ENCODE measurements at regions not wholly inside any gene's neighbourhood (a gene's known extent, or its start where the extent isn't known, plus 50 kb on each side); places are given as distances from the start of the nearest gene placed in this dataset.
"Not testable (repeated sequence)": the region's sequence is repeated elsewhere in the genome, so short reads cannot be mapped to it uniquely, and the experiment has no call there.

- DNase-seq (no peak), ATAC-seq (no peak)
- intact Hi-C loops (cut with DNase I) = no loop called here
Measured at GRCh38 chr4:14167876-14168510, 540.5 kb upstream of the BOD1L1 start.

GRCh38 chr4:14168919-14169318 is 541.4 kb upstream of the BOD1L1 start:
- peak; percentile 42 for DNase-seq

DNA sequence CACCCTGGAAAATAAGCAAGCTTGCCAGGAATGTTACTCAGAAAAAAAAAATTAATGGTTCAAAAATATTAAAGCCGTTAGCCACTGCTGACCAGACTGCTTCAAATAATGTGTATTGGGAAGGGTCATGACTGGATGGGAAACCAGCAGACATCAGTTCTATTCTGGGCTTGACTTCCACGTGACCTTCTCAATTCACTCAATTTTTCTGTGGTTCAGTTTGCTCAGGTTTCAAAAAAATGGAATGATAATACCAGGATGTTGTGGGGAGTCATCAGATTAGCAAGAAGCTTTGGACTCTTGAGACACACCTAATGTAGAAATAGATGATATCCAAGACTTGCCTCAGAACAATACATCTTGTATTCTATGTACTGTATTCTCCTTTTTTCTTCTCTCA is 541.9 kb upstream of the BOD1L1 start:
- DNase-seq = no peak
- ATAC-seq = no peak
- intact Hi-C loops (cut with DNase I) = no loop called here

More at GRCh38 chr4:14168919-14169318, 541.4 kb upstream of the BOD1L1 start:
- intact Hi-C loops (cut with DNase I) = no loop called here
- peak; percentile 34 to 39 for ATAC-seq

- DNase-seq; intact Hi-C loops (cut with DNase I); ATAC-seq: not testable (repeated sequence)
Measured at GRCh38 chr4:14169940-14170339, 542.4 kb upstream of the BOD1L1 start.

- ATAC-seq (no peak), DNase-seq (no peak)
- intact Hi-C loops (cut with DNase I) = no loop called here
Measured at GRCh38 chr4:14176613-14177012, 549.1 kb upstream of the BOD1L1 start.

DNA sequence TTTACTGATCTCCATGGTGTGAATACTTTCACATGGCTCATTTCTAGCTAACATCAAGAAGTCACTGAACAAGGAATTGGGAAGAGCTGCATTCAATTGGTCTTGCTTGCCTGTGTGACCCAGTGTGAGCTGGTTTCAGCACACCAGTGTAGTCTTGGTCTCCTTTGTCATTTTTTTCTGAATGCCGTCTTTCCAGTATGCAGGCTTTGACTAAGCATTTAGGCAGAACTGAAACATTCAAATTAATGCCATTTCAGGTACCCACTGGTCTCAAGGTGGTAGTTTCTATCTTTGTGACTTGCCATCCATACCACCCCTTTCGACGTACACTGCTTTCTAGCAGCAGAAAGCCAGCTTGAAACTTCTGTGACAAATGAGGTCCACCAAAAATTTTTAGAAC is 550.5 kb upstream of the BOD1L1 start:
- DNase-seq (no peak), ATAC-seq (no peak)
- intact Hi-C loops (cut with DNase I) = no loop called here

DNA sequence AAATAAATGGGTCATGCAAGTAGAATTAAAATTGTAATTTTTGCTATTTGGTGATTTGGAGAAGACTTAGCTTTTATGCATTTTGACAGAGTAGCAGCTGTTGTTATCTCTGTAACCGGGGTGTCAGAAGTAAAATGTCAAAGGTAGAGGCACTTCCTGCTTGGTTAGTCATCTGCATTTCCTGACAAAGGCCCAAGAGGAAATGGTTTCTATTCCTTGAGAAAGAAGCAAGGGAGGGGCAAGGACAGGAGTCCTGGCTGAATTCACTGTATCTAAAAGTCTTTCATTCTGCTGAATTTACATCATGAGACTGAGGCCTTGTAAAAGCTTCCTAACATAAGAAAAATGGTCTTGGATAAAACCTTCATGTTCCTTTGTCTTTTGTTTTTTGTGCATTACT is 550.9 kb upstream of the BOD1L1 start:
- no peak for DNase-seq
- intact Hi-C loops (cut with DNase I) = no loop called here
- no peak for ATAC-seq

DNA sequence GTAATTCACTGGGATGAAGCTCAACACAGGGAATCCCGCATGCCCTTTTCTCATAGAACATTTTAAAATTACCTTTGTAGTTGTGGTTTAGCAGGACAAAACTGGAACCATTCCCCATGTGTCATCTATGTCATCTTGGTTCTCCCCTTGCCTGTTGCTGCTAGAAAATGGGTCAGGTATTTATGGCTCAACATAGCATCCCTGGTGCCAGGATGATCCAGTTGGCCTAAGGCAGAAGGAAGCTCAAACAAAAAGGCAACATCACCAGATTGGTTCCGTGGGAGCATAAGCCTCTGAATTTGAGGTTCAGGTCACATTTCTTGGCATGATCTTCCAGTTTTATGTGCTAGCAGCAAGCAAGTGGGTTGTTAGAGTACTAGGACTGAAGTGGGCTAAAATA is 552.6 kb upstream of the BOD1L1 start:
- intact Hi-C loops (cut with DNase I) = no loop called here
- no peak for ATAC-seq
- DNase-seq = no peak

GRCh38 chr4:14180983-14181601 is 553.6 kb upstream of the BOD1L1 start:
- no peak for ATAC-seq
- intact Hi-C loops (cut with DNase I) = no loop called here
- no peak for DNase-seq

DNA sequence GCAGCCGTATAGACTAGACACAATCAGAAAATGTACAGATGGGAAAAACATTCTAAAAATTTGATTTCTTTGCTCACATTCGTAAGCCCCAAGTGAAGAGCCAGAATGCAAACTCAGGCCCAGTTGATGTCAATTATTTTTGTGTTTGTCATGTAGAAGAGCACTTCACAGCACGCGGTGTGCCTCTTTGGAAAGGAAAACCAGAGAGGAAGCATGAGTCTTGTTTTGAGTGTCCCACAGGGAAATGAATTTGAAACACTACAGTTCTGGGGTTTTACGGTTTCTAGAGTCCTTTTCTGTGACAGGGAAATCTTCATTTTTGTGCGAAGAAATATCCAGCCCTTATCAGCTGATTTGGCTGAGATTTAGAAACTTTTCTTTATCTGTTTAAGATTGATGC is 554.6 kb upstream of the BOD1L1 start:
- intact Hi-C loops (cut with DNase I) = no loop called here
- ATAC-seq = no peak

GRCh38 chr4:14184265-14184664 is 556.7 kb upstream of the BOD1L1 start:
- no peak for DNase-seq
- peak; percentile 44 for ATAC-seq
- intact Hi-C loops (cut with DNase I) = no loop called here

More for the DNA sequence above, 554.6 kb upstream of the BOD1L1 start:
- no peak for DNase-seq

- DNase-seq (no peak), ATAC-seq (no peak)
- intact Hi-C loops (cut with DNase I) = no loop called here
Measured at GRCh38 chr4:14184767-14185166, 557.2 kb upstream of the BOD1L1 start.

DNA sequence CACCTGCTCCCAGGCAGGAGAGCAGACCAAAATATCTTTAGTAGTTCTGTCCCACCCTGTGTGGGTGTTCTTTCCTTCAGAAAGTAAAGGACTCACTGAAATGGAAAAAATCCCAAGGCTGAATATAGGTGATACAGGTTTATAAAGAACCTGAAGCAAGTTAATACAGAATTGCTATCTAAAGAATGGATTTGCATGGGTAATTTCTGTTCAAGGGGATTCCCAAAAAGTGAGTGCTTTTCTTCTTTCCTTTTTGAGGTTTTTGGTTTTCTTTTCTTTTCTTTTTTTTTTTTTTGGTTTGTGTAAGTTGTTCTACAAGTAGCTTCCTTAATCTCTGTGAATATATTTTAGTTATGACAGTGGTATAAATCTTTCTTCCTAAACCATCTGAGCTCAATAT is 560.7 kb upstream of the BOD1L1 start:
- DNase-seq (no peak), ATAC-seq (no peak)
- intact Hi-C loops (cut with DNase I) = no loop called here

GRCh38 chr4:14193601-14194000 is 566.1 kb upstream of the BOD1L1 start:
- DNase-seq (no peak), ATAC-seq (no peak)
- intact Hi-C loops (cut with DNase I) = no loop called here

DNA sequence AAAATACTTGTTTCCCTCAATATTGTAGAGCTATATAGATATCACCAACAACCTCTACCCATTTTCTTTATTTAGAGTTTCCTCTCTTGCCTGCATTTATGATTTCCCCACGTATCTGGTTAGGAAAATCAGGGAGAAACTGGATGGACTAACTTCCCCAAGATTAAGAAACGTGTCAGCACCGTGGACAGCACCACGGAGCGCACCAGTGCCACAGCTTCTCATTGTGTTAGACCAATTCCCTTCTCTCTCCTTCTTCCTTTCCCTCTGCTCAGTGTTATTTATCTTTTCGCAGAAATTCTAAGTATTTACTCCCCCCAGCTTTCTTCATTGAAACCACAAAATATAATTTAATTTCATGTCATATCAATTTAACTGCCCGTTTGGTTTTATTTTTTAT is 568.6 kb upstream of the BOD1L1 start:
- DNase-seq (peak; percentile 47), ATAC-seq (no peak)
- intact Hi-C loops (cut with DNase I) = no loop called here

DNA sequence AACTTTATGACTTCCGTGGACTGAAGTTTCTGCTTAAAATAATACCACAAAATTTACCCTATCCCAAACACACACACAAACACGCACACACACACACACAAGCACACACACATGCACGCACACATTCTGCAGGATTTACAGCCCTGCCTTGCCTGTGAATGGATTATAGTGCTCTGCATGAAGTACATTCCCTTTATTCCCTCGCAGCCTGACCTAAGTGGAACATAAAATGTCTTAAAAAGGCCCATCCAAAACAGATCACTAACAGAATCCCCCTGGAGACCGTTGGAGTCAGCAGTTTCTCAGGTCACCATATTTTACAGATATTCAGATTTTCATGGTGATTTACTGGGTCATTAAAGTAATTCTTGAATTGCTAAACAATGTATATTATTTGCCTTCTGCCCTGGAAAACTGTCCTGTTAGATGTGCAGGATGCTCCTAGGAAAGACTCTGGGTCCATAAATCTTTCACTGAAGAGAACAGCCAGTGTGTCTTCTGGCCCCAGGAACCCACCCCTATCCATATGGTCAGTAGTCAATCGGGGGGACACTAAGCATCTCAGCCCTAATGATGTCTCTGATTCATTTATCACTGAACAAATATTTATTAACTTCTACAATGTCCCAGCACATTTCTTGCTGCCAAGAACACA is 587.7 kb upstream of the BOD1L1 start:
- intact Hi-C loops (cut with DNase I) = no loop called here
- DNase-seq (no peak), ATAC-seq (no peak)

GRCh38 chr4:14217401-14217800 is 589.9 kb upstream of the BOD1L1 start:
- intact Hi-C loops (cut with DNase I) = no loop called here
- DNase-seq = no peak

DNA sequence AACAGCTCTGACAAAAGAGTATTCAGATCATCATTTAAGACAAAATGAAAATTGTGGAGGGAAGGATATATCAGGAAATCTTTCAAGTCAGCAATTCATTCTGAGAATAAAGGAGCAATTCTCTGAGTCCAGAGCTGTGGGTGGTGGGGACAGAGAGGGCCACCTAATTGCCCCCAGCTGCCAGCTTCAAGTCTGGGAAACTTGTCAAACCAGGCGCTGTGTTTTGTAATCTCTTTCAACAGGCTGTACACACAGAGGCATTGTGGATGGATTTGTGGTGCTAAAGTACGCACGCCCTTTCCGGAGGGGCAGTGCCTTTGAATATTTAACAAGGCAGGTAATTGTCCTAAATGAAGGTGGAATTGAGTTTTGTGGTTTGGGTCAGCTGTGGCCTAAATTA is 591.1 kb upstream of the BOD1L1 start:
- no peak for DNase-seq
- intact Hi-C loops (cut with DNase I) = no loop called here
- no peak for ATAC-seq

More at GRCh38 chr4:14217401-14217800, 589.9 kb upstream of the BOD1L1 start:
- no peak for ATAC-seq

GRCh38 chr4:14221176-14221575 is 593.7 kb upstream of the BOD1L1 start:
- intact Hi-C loops (cut with DNase I) = no loop called here
- ATAC-seq = no peak
- DNase-seq = no peak

DNA sequence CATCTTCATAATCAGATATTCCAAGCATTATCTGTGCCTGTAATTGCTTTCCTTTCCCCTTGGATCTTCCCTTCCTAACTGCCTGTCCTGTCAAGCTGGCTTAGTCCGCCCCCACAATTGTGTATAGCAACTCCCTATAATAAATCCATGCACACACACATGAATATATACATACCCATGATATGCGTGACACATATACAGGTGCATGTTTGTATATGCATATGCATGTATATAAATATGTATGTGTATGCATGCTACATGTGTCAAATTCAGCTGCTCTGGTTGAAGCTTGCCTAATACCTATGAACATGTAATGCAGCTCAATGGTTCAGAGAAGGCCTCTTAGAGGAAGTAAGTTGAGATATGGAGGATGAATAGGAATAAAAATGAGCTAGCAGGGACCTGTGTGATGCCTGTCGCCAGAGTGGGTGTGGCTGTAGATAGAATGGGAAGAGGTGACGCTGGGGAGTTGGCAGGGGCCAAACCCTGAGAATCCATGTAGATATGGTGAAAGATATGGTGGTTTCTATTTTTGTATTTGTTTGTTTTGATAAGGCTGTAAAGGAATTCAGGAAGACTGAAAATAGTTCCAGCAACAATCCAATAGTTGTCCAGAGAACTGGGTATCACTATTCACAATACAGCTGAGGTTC is 595.0 kb upstream of the BOD1L1 start:
- DNase-seq = peak; percentile 35
- intact Hi-C loops (cut with DNase I) = no loop called here
- peak; percentile 74 to 90 for ATAC-seq

Measured in left cardiac atrium (tissue), 4 donors.